Esophagus muscularis mucosa (tissue), 3 donors: ENCODE measurements at regions not wholly inside any gene's neighbourhood (a gene's known extent, or its start where the extent isn't known, plus 50 kb on each side); places are given as distances from the start of the nearest gene placed in this dataset.

Experiments used
- POLR2A ChIP-seq: fragments of 450-650 bp; IDR thresholded peaks from one replicate; pipeline ENCODE4 v1.6.1; 2017; ENCODE audit warnings: antibody characterized with exemption, moderate library complexity, mild to moderate bottlenecking, low read depth
- TF ChIP-seq, protein P1 (sequence below), 3 experiments: fragments of 200-600 bp in 2 of 3; fragments of 450-650 bp in 1 of 3; sonication (generic) in 2 of 3; IDR thresholded peaks; one replicate each; pipeline ENCODE4 v1.5.1; 2017 to 2019; ENCODE audit warnings: antibody characterized with exemption in 3 of 3, mild to moderate bottlenecking in 2 of 3, moderate library complexity in 1 of 3

DNA sequence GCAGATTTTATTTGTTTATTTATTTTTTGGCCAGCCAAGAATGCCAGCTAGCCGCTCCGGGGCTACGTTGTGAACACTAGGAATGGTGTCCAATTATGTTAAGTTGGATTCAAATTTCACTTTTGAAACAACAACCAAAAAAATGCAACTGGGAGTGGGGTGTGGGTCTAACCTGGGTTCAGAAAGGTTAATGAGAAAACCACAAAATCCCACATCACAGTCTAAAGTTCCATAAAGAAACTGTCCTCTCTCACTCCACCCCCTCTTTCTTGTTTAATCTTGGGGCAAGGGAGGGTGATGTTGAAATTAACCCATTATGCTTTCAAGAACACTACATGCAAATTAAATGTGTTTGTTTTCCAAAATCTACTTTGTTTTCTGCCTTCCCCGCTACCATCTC is 77.2 kb downstream of the LINC00237 start:
- TF ChIP-seq, protein P1, sequence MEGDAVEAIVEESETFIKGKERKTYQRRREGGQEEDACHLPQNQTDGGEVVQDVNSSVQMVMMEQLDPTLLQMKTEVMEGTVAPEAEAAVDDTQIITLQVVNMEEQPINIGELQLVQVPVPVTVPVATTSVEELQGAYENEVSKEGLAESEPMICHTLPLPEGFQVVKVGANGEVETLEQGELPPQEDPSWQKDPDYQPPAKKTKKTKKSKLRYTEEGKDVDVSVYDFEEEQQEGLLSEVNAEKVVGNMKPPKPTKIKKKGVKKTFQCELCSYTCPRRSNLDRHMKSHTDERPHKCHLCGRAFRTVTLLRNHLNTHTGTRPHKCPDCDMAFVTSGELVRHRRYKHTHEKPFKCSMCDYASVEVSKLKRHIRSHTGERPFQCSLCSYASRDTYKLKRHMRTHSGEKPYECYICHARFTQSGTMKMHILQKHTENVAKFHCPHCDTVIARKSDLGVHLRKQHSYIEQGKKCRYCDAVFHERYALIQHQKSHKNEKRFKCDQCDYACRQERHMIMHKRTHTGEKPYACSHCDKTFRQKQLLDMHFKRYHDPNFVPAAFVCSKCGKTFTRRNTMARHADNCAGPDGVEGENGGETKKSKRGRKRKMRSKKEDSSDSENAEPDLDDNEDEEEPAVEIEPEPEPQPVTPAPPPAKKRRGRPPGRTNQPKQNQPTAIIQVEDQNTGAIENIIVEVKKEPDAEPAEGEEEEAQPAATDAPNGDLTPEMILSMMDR (IDR thresholded peaks at IDR 0.05) = no peak
- no peak for TF ChIP-seq POLR2A
